PC-3 (cell line): ENCODE measurements at regions not wholly inside any gene's neighbourhood (a gene's known extent, or its start where the extent isn't known, plus 50 kb on each side); places are given as distances from the start of the nearest gene placed in this dataset.

ENCODE experiments used
- ATAC-seq: fragments of 200-7000 bp; cut with Tn5 transposase; 2 replicates; pipeline ENCODE4 v1.9.1; 2020; ENCODE audit warnings: mild to moderate bottlenecking, moderate library complexity
- BruUV-seq: library from RNA; stranded (reverse); fragments of 400-500 nt; replicated peaks from 2 replicates; lab custom pipeline; 2021; lab: Mats Ljungman, UMichigan
- CTCF ChIA-PET: fragments of 300-600 bp; sonication (Branson Sonifier 250); formaldehyde crosslinking; loops from one replicate; lab custom pipeline; 2022; ENCODE audit warnings: antibody characterized with exemption; lab: Charles Lee
- POLR2A ChIA-PET: fragments of 300-600 bp; sonication (Branson Sonifier 250); formaldehyde crosslinking; loops from one replicate; lab custom pipeline; 2022; ENCODE audit warnings: antibody characterized with exemption; ENCODE audit not compliant: unreplicated experiment; lab: Charles Lee
- DNase-seq: peaks from one replicate; pipeline ENCODE4 v3.0.0-alpha.2; 2015
- H2AFZ ChIP-seq: fragments of 300-600 bp; sonication (generic); 2 replicates; pipeline ENCODE4 v1.6.0; 2016; ENCODE audit warnings: antibody characterized with exemption, low read length
- H3F3A ChIP-seq: fragments of 300-600 bp; sonication (generic); one replicate; pipeline ENCODE4 v1.6.0; 2017; ENCODE audit warnings: antibody characterized with exemption, low read length, control low read depth, mild to moderate bottlenecking; ENCODE audit not compliant: unreplicated experiment
- H3K27ac ChIP-seq: fragments of 300-600 bp; sonication (generic); 2 replicates; pipeline ENCODE4 v1.5.1; 2016; ENCODE audit warnings: mild to moderate bottlenecking, low read length
- H3K27me3 ChIP-seq: fragments of 300-600 bp; sonication (generic); 2 replicates; pipeline ENCODE4 v1.6.1; 2016; ENCODE audit warnings: low read length, mixed read lengths
- H3K36me3 ChIP-seq: fragments of 300-600 bp; sonication (generic); 2 replicates; pipeline ENCODE4 v1.6.1; 2016; ENCODE audit warnings: low read depth, mixed run types, low read length, mixed read lengths
- H3K4me1 ChIP-seq: fragments of 300-600 bp; sonication (generic); 2 replicates; pipeline ENCODE4 v1.5.1; 2016; ENCODE audit warnings: low read length; ENCODE audit not compliant: insufficient read depth
- H3K4me2 ChIP-seq: fragments of 300-600 bp; sonication (generic); 2 replicates; pipeline ENCODE4 v1.6.0; 2016; ENCODE audit warnings: low read length
- H3K4me3 ChIP-seq: fragments of 300-600 bp; sonication (generic); 2 replicates; pipeline ENCODE4 v1.5.1; 2016; ENCODE audit warnings: mild to moderate bottlenecking, low read length, mixed read lengths
- H3K79me2 ChIP-seq: fragments of 300-600 bp; sonication (generic); 2 replicates; pipeline ENCODE4 v1.6.1; 2017; ENCODE audit warnings: low read length, mixed read lengths
- H3K9ac ChIP-seq: fragments of 300-600 bp; sonication (generic); 2 replicates; pipeline ENCODE4 v1.6.0; 2016; ENCODE audit warnings: mild to moderate bottlenecking, low read length
- H3K9me2 ChIP-seq: fragments of 300-600 bp; sonication (generic); replicated peaks from 2 replicates; pipeline ENCODE4 v1.6.1; 2016; ENCODE audit warnings: mixed run types, low read length, mixed read lengths
- H3K9me3 ChIP-seq: fragments of 300-600 bp; sonication (generic); 2 replicates; pipeline ENCODE4 v1.6.1; 2016; ENCODE audit warnings: low read length, mixed read lengths
- H4K20me1 ChIP-seq: fragments of 300-600 bp; sonication (generic); 2 replicates; pipeline ENCODE4 v1.6.1; 2016; ENCODE audit warnings: low read length, mixed read lengths
- CTCF ChIP-seq: fragments of 300-600 bp; sonication (generic); conservative IDR thresholded peaks from 2 replicates; pipeline ENCODE4 v1.5.1; 2017; ENCODE audit warnings: antibody characterized with exemption, low read depth, mild to moderate bottlenecking, low read length
- EZH2 ChIP-seq: fragments of 300-600 bp; sonication (generic); IDR thresholded peaks from one replicate; pipeline ENCODE4 v1.6.1; 2017; ENCODE audit warnings: antibody characterized with exemption, mild to moderate bottlenecking, low read length; ENCODE audit not compliant: unreplicated experiment
- EZH2phosphoT487 ChIP-seq: fragments of 300-600 bp; sonication (generic); IDR thresholded peaks from 2 replicates; pipeline ENCODE4 v1.6.1; 2018; ENCODE audit warnings: mild to moderate bottlenecking, antibody characterized with exemption, low read length, borderline replicate concordance
- intact Hi-C: fragments of 100-400 bp; cut with micrococcal nuclease; formaldehyde crosslinking; loops from 2 replicates; pipeline ENCODE4 v1.9.0; 2023

- peaks cover 29% of the 10 kb centered on the region for H3K4me1 ChIP-seq
- H3K79me2 ChIP-seq = no peaks in the 10 kb centered on the region
- TF ChIP-seq CTCF (no peak), EZH2phosphoT487 (no peak), EZH2 (no peak)
- no peaks in the 10 kb centered on the region for H3K27me3 ChIP-seq
- peak overlapping the region; percentile 56 for H3K4me2 ChIP-seq
- H3K36me3 ChIP-seq = no peaks in the 10 kb centered on the region
- DNase-seq = peak; percentile 98
- peak overlapping the region; percentile 89 for H3K27ac ChIP-seq
- no peaks in the 10 kb centered on the region for H4K20me1 ChIP-seq
- peaks cover 15% of the 10 kb centered on the region for H3F3A ChIP-seq
- ATAC-seq = peak; percentile 94
- no peak overlapping the region for H2AFZ ChIP-seq
- intact Hi-C loops = loop anchor here (2.0 kb wide), 1 partner anchor 61 kb away; no protein-coding TSS in a partner anchor
- BruUV-seq = no TSS peak
- H3K9me3 ChIP-seq = no peaks in the 10 kb centered on the region
- H3K9me2 ChIP-seq = no peaks in the 10 kb centered on the region
- H3K9ac ChIP-seq = peak overlapping the region; percentile 50
- POLR2A ChIA-PET = no interaction called here
- H3K4me3 ChIP-seq = no peak overlapping the region
- CTCF ChIA-PET = no interaction called here
These were observed 444.2 kb upstream of the JAG1 start for GRCh38 chr20:11117808-11118528.

DNA sequence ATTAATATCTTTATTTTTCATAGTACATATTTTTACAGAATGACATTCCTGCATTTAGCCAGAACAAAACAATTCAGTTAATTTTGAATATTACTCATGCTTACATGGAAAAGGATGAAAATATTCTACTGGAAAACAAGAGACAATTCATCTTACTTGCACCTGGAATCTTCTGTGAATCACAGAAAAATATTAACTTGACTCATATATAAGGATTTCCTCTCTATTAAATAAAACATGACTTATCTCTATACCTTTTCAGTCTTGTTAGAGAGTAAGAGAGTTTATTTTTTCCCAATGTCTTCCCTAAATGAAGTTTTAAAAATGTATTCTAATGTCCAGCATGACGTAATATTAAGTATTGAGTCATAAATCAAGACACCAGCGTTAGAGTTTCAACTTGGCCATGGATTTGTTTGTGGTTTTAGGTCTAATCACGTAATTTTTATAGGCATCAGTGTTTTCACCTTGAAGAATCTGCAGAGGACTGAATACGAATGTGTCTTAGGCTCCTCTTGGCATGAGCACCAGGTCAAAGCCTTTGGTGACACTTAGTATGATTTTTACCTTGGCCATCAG is 445.1 kb upstream of the JAG1 start:
- POLR2A ChIA-PET = no interaction called here
- BruUV-seq = no TSS peak

More for the DNA sequence above, 445.1 kb upstream of the JAG1 start:
- Histone ChIP-seq H2AFZ (no peak overlapping the region), H3F3A (peaks cover 15% of the 10 kb centered on the region), H4K20me1 (no peaks in the 10 kb centered on the region), H3K9ac (peak overlapping the region; percentile 50), H3K27me3 (no peaks in the 10 kb centered on the region), H3K9me2 (no peaks in the 10 kb centered on the region), H3K4me3 (no peak overlapping the region), H3K9me3 (no peaks in the 10 kb centered on the region), H3K27ac (peak overlapping the region; percentile 89), H3K36me3 (no peaks in the 10 kb centered on the region), H3K4me1 (peaks cover 25% of the 10 kb centered on the region), H3K4me2 (peak overlapping the region; percentile 56), H3K79me2 (no peaks in the 10 kb centered on the region)
- CTCF ChIA-PET = no interaction called here
- DNase-seq = peak; percentile 63
- peak; percentile 45 for ATAC-seq
- intact Hi-C loops = no loop called here
- TF ChIP-seq EZH2 = no peak
- TF ChIP-seq CTCF = no peak
- no peak for TF ChIP-seq EZH2phosphoT487
